ENCODE measurements at regions not wholly inside any gene's neighbourhood (a gene's known extent, or its start where the extent isn't known, plus 50 kb on each side); places are given as distances from the start of the nearest gene placed in this dataset.
"Not testable (repeated sequence)": the region's sequence is repeated elsewhere in the genome, so short reads cannot be mapped to it uniquely, and the experiment has no call there.

DNA sequence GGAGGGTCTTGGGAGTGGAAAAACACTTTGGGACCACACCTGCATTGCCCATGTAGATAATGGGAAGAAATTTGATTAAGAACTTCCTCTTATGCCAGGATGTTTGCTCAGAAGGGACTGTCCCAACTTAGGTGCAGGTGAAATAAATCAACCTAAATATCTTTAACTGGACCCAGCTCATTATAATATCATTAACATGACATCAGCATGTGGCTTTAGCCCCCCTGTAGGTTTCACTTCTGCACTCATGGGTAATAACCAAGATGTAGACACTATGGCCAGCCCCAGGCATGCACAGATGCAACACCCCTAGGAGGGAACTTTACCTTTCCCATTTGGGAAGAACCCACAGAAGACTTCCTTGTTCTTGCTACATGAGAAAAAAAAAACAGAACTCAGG lies 227.4 kb upstream of the ZNF804A start:
- Mint-ChIP-seq H3K27me3 (no peaks in the 10 kb centered on the region), H3K4me1 (ENCODE audit: unreplicated experiment) (no peaks in the 10 kb centered on the region), H3K4me3 (no peak overlapping the region), H3K9me3 (no peaks in the 10 kb centered on the region), H3K27ac (no peak overlapping the region), H3K36me3 (no peaks in the 10 kb centered on the region)
- no peak for DNase-seq (ENCODE audit: extremely low spot score, unreplicated experiment)
- TF ChIP-seq, protein P1, sequence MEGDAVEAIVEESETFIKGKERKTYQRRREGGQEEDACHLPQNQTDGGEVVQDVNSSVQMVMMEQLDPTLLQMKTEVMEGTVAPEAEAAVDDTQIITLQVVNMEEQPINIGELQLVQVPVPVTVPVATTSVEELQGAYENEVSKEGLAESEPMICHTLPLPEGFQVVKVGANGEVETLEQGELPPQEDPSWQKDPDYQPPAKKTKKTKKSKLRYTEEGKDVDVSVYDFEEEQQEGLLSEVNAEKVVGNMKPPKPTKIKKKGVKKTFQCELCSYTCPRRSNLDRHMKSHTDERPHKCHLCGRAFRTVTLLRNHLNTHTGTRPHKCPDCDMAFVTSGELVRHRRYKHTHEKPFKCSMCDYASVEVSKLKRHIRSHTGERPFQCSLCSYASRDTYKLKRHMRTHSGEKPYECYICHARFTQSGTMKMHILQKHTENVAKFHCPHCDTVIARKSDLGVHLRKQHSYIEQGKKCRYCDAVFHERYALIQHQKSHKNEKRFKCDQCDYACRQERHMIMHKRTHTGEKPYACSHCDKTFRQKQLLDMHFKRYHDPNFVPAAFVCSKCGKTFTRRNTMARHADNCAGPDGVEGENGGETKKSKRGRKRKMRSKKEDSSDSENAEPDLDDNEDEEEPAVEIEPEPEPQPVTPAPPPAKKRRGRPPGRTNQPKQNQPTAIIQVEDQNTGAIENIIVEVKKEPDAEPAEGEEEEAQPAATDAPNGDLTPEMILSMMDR (conservative IDR thresholded peaks at IDR 0.05): no peak

DNA sequence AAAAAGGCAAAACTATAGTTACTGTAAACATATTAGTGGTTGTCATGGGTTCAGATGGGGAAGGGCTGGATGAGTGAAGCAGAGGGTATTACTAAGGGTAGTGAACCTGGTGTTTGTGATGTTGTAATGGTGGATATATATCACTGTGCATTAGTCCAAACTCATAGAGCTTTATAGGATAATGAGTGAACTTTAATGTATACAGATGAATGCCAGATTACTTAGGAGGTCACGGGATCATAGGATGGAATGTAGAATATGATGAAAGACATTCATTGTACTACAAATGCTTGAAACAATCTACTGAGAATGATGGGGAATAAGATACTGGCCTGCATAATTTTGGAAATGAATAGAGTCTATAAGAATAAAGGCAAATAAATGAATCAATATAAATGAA lies 226.7 kb upstream of the ZNF804A start:
- Mint-ChIP-seq H3K4me1 (ENCODE audit: unreplicated experiment) (no peaks in the 10 kb centered on the region), H3K27ac (no peak overlapping the region), H3K4me3 (no peak overlapping the region), H3K27me3 (no peaks in the 10 kb centered on the region), H3K9me3 (no peaks in the 10 kb centered on the region), H3K36me3 (no peaks in the 10 kb centered on the region)
- TF ChIP-seq, protein P1 (conservative IDR thresholded peaks at IDR 0.05): no peak
- no peak for DNase-seq (ENCODE audit: extremely low spot score, unreplicated experiment)

DNA sequence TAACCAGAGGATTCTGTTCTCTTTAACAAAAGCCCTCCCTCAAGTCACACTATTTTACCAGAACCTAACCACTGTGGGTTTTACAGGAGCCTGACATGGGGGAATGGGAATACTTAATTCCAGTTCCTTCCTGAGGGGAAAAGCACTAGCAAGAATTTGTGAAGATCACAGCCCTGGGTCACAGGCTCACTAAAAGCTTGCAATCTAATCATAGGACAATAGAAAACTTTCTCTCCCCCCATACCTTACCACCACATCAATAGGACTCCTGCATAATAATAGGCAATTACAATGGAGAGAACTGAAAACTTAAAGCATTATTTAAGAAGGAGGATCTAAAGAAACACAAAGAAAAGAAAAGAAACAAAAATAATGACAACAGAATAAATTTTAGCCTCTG lies 225.8 kb upstream of the ZNF804A start:
- TF ChIP-seq, protein P1 (conservative IDR thresholded peaks at IDR 0.05): no peak
- no peaks in the 10 kb centered on the region for H3K4me1 Mint-ChIP-seq (ENCODE audit: unreplicated experiment)
- no peaks in the 10 kb centered on the region for H3K36me3 Mint-ChIP-seq
- no peaks in the 10 kb centered on the region for H3K9me3 Mint-ChIP-seq
- no peak overlapping the region for H3K4me3 Mint-ChIP-seq
- no peak for DNase-seq (ENCODE audit: extremely low spot score, unreplicated experiment)
- H3K27ac Mint-ChIP-seq: no peak overlapping the region
- H3K27me3 Mint-ChIP-seq: no peaks in the 10 kb centered on the region

DNA sequence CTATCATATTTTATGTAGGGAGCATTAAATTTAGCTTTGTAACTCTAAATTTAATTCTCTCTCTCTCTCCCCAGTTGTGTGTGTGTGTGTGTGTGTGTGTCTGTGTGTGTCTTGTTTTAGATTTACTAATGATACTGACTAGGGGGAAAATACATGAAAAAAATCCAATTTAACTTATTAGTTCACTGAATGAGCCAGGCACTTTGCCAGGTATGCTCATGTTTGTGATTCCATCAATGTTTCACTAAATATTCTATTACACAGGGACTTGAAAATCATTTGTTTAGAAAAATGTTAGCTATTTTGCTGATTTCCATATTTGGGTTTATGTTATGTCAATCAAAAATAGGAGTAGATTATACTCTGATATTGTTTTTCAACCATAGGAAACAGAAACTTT lies 203.7 kb upstream of the ZNF804A start:
- no peak overlapping the region for H3K4me3 Mint-ChIP-seq
- no peak overlapping the region for H3K27ac Mint-ChIP-seq
- no peak for DNase-seq (ENCODE audit: extremely low spot score, unreplicated experiment)
- no peaks in the 10 kb centered on the region for H3K4me1 Mint-ChIP-seq (ENCODE audit: unreplicated experiment)
- H3K27me3 Mint-ChIP-seq: no peaks in the 10 kb centered on the region
- no peaks in the 10 kb centered on the region for H3K36me3 Mint-ChIP-seq
- peaks cover 5% of the 10 kb centered on the region for H3K9me3 Mint-ChIP-seq
- TF ChIP-seq, protein P1 (conservative IDR thresholded peaks at IDR 0.05): no peak

DNA sequence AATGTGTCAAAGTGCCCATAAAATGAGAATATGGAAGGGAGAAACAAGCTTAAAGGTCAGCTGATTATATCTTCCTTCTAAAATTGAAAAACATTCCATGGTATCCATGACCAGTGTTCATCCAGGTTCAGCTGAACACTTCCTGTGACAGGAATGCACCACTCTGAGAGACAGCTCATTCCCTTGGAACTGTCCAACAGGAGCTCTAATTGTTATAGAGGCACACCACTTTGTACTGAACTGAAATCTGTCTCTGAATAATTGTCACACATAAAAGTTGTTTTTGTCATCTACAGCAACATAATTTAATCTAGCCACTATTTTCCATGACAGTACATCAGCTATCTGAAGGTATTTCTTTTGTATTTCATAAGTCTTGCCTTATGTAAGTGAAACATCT lies 195.9 kb upstream of the ZNF804A start:
- Mint-ChIP-seq H3K4me1 (ENCODE audit: unreplicated experiment) (no peaks in the 10 kb centered on the region), H3K27ac (no peak overlapping the region), H3K27me3 (no peaks in the 10 kb centered on the region), H3K36me3 (no peaks in the 10 kb centered on the region), H3K4me3 (no peak overlapping the region), H3K9me3 (peaks cover 3% of the 10 kb centered on the region)
- no peak for DNase-seq (ENCODE audit: extremely low spot score, unreplicated experiment)
- TF ChIP-seq, protein P1 (conservative IDR thresholded peaks at IDR 0.05): no peak

DNA sequence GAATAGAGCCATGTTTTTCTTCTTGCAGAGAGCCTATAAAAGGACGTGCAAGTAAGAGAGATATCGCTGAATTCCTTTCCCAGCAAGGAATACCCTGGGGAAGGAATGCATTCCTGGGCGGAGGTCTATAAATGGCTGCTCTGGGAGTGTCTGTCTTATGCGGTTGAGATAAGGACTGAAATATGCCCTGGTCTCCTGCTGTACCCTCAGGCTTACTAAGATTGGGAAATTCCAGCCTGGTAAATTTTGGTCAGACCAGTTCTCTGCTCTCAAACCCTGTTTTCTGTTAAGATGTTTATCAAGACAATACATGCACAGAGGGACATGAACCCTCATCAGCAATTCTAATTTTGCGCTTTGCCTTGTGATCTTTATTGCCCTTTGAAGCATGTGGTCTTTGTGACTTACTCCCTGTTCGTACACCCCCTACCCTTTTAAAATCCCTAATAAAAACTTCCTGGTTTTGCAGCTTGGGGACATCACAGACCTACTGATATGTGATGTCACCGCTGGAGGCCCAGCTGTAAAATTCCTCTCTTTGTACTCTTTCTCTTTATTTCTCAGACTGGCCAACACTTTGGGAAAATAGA lies 191.2 kb upstream of the ZNF804A start:
- H3K4me3 Mint-ChIP-seq; DNase-seq (ENCODE audit: extremely low spot score, unreplicated experiment); H3K36me3 Mint-ChIP-seq; H3K9me3 Mint-ChIP-seq; H3K4me1 Mint-ChIP-seq (ENCODE audit: unreplicated experiment); H3K27ac Mint-ChIP-seq; H3K27me3 Mint-ChIP-seq: not testable (repeated sequence)

Measured in type B pancreatic cell (in vitro differentiated cells).